ENCODE measurements at regions not wholly inside any gene's neighbourhood (a gene's known extent, or its start where the extent isn't known, plus 50 kb on each side); places are given as distances from the start of the nearest gene placed in this dataset.
"Not testable (repeated sequence)": the region's sequence is repeated elsewhere in the genome, so short reads cannot be mapped to it uniquely, and the experiment has no call there.

- DNase-seq: no peak
These were observed 582.8 kb upstream of the ADGRB3 start for GRCh38 chr6:68052234-68052633.

- no peak for DNase-seq
These were observed 585.5 kb upstream of the ADGRB3 start for GRCh38 chr6:68049562-68049961.

GRCh38 chr6:68046756-68047155, 588.3 kb upstream of the ADGRB3 start:
- DNase-seq: no peak

- no peak for DNase-seq
These were observed 588.8 kb upstream of the ADGRB3 start for GRCh38 chr6:68046302-68046701.

GRCh38 chr6:68045193-68045592, 589.9 kb upstream of the ADGRB3 start:
- DNase-seq: no peak

- no peak for DNase-seq
These were observed 590.8 kb upstream of the ADGRB3 start for GRCh38 chr6:68044264-68044663.

GRCh38 chr6:68043122-68043398, 592.0 kb upstream of the ADGRB3 start:
- no peak for DNase-seq

- DNase-seq: no peak
These were observed 592.6 kb upstream of the ADGRB3 start for GRCh38 chr6:68042339-68043121.

GRCh38 chr6:68040780-68041179, 594.3 kb upstream of the ADGRB3 start:
- no peak for DNase-seq

- no peak for DNase-seq
These were observed 594.7 kb upstream of the ADGRB3 start for GRCh38 chr6:68040312-68040778.

GRCh38 chr6:68039641-68040311, 595.3 kb upstream of the ADGRB3 start:
- no peak for DNase-seq

- DNase-seq: no peak
These were observed 596.2 kb upstream of the ADGRB3 start for GRCh38 chr6:68038815-68039408.

GRCh38 chr6:68032217-68032616, 602.9 kb upstream of the ADGRB3 start:
- no peak for DNase-seq

- no peak for DNase-seq
These were observed 604.0 kb upstream of the ADGRB3 start for GRCh38 chr6:68031054-68031453.

- DNase-seq: no peak
These were observed 608.6 kb upstream of the ADGRB3 start for GRCh38 chr6:68026483-68026882.

GRCh38 chr6:68025764-68026163, 609.3 kb upstream of the ADGRB3 start:
- DNase-seq: no peak

- DNase-seq: no peak
These were observed 610.4 kb upstream of the ADGRB3 start for GRCh38 chr6:68024570-68025269.

- DNase-seq: not testable (repeated sequence)
These were observed 612.1 kb upstream of the ADGRB3 start for GRCh38 chr6:68022968-68023367.

GRCh38 chr6:68013780-68014515, 621.1 kb upstream of the ADGRB3 start:
- DNase-seq: no peak

GRCh38 chr6:68012822-68013221, 622.3 kb upstream of the ADGRB3 start:
- DNase-seq: no peak

GRCh38 chr6:68010936-68011335, 624.1 kb upstream of the ADGRB3 start:
- DNase-seq: no peak

GRCh38 chr6:68008445-68008844, 626.6 kb upstream of the ADGRB3 start:
- DNase-seq: no peak

- DNase-seq: no peak
These were observed 627.4 kb upstream of the ADGRB3 start for GRCh38 chr6:68007717-68008116.

Data from NCI-H524 treated with DMSO at 0.1 percent for 48 hours (cell line).